BLaER1 treated with 17β-estradiol and CSF1 and Interleukin-3, amounts not matched to agents 10 nM and 100 nM (cell line): ENCODE measurements at regions not wholly inside any gene's neighbourhood (a gene's known extent, or its start where the extent isn't known, plus 50 kb on each side); places are given as distances from the start of the nearest gene placed in this dataset.

Source experiments
- H3K27ac ChIP-seq, 11 experiments: shearing (Covaris generic); formaldehyde crosslinking; 2 replicates each; pipeline ENCODE4 v1.8.1; 2022
- H3K27me3 ChIP-seq, 11 experiments: shearing (Covaris generic); formaldehyde crosslinking; 2 replicates each; pipeline ENCODE4 v1.8.1; 2022
- H3K36me3 ChIP-seq, 11 experiments: shearing (Covaris generic); formaldehyde crosslinking; 2 replicates each; pipeline ENCODE4 v1.8.1; 2022
- H3K4me1 ChIP-seq, 10 experiments: shearing (Covaris generic); formaldehyde crosslinking; 2 replicates each; pipeline ENCODE4 v1.8.1; 2022
- H3K4me2 ChIP-seq, 11 experiments: shearing (Covaris generic); formaldehyde crosslinking; 2 replicates each; pipeline ENCODE4 v1.8.1; 2022
- H3K4me3 ChIP-seq, 10 experiments: shearing (Covaris generic); formaldehyde crosslinking; 2 replicates each; pipeline ENCODE4 v1.8.1; 2022
- H3K9ac ChIP-seq, 11 experiments: shearing (Covaris generic); formaldehyde crosslinking; 2 replicates each; pipeline ENCODE4 v1.8.1; 2022
- H3K9me3 ChIP-seq, 11 experiments: shearing (Covaris generic); formaldehyde crosslinking; replicated peaks in 1 of 11; 2 replicates each; pipeline ENCODE4 v1.8.1; 2022
- H4K20me1 ChIP-seq, 11 experiments: shearing (Covaris generic); formaldehyde crosslinking; 2 replicates each; pipeline ENCODE4 v1.8.1; 2022
- Cebpa-rat ChIP-seq, 11 experiments: shearing (Covaris generic); IDR thresholded peaks; 2 replicates each; pipeline ENCODE4 v1.8.1; 2022

GRCh38 chr10:71077143-71077581, 135.2 kb upstream of the UNC5B start:
- TF ChIP-seq Cebpa-rat (IDR thresholded peaks at IDR 0.05) = no peak
- H3K9me3 ChIP-seq = no peaks in the 10 kb centered on the region
- H3K27ac ChIP-seq = no peak overlapping the region
- peak overlapping the region in 10 of 11 experiments; percentile 1 to 61 (median 44); a peak in 17 of 22 replicates for H3K4me2 ChIP-seq
- peaks cover 21 to 34% (median 28%) of the 10 kb centered on the region in 10 experiments for H3K4me1 ChIP-seq
- H3K36me3 ChIP-seq = no peaks in the 10 kb centered on the region
- no peaks in the 10 kb centered on the region for H3K27me3 ChIP-seq
- no peak overlapping the region for H3K4me3 ChIP-seq
- H4K20me1 ChIP-seq = no peaks in the 10 kb centered on the region
- H3K9ac ChIP-seq = no peak overlapping the region

GRCh38 chr10:71077796-71078453, 134.4 kb upstream of the UNC5B start:
- TF ChIP-seq Cebpa-rat (IDR thresholded peaks at IDR 0.05) = no peak
- peaks cover 25 to 36% (median 29%) of the 10 kb centered on the region in 10 experiments for H3K4me1 ChIP-seq
- no peak overlapping the region for H3K27ac ChIP-seq
- no peaks in the 10 kb centered on the region for H3K27me3 ChIP-seq
- H4K20me1 ChIP-seq = no peaks in the 10 kb centered on the region
- no peak overlapping the region for H3K4me3 ChIP-seq
- H3K9me3 ChIP-seq = no peaks in the 10 kb centered on the region
- no peak overlapping the region for H3K4me2 ChIP-seq
- H3K36me3 ChIP-seq = no peaks in the 10 kb centered on the region
- H3K9ac ChIP-seq = no peak overlapping the region

GRCh38 chr10:71078454-71079145, 133.8 kb upstream of the UNC5B start:
- TF ChIP-seq Cebpa-rat (IDR thresholded peaks at IDR 0.05) = no peak
- no peak overlapping the region for H3K27ac ChIP-seq
- no peaks in the 10 kb centered on the region; a peak in 1 of 22 replicates for H4K20me1 ChIP-seq
- H3K9me3 ChIP-seq = no peaks in the 10 kb centered on the region
- no peaks in the 10 kb centered on the region for H3K36me3 ChIP-seq
- no peaks in the 10 kb centered on the region for H3K27me3 ChIP-seq
- H3K9ac ChIP-seq = no peak overlapping the region
- no peak overlapping the region for H3K4me3 ChIP-seq
- no peak overlapping the region for H3K4me2 ChIP-seq
- peaks cover 25 to 42% (median 31%) of the 10 kb centered on the region in 10 experiments for H3K4me1 ChIP-seq

GRCh38 chr10:71079761-71080380, 132.5 kb upstream of the UNC5B start:
- H3K27me3 ChIP-seq = no peaks in the 10 kb centered on the region
- no peaks in the 10 kb centered on the region; a peak in 1 of 22 replicates for H4K20me1 ChIP-seq
- no peak overlapping the region for H3K9ac ChIP-seq

GRCh38 chr10:71080381-71081228, 131.8 kb upstream of the UNC5B start:
- no peaks in the 10 kb centered on the region for H3K9me3 ChIP-seq
- peak overlapping the region; percentile 22 to 66 (median 56) for H3K4me2 ChIP-seq
- H4K20me1 ChIP-seq = no peaks in the 10 kb centered on the region; a peak in 1 of 22 replicates
- H3K4me1 ChIP-seq = peaks cover 25 to 57% (median 31%) of the 10 kb centered on the region in 10 experiments
- no peak overlapping the region for H3K4me3 ChIP-seq
- H3K27me3 ChIP-seq = no peaks in the 10 kb centered on the region
- H3K9ac ChIP-seq = 0 out of 22 replicates have a peak overlapping the region, but pooled peaks of 1 of the 11 experiments have one; percentile 1
- no peak for TF ChIP-seq Cebpa-rat (IDR thresholded peaks at IDR 0.05)
- H3K36me3 ChIP-seq = no peaks in the 10 kb centered on the region
- peak overlapping the region in 3 of 11 experiments; percentile 3 to 21 (median 18); a peak in 1 of 22 replicates for H3K27ac ChIP-seq

More at GRCh38 chr10:71079761-71080380, 132.5 kb upstream of the UNC5B start:
- H3K36me3 ChIP-seq = no peaks in the 10 kb centered on the region
- no peaks in the 10 kb centered on the region for H3K9me3 ChIP-seq
- H3K4me1 ChIP-seq = peaks cover 25 to 52% (median 31%) of the 10 kb centered on the region in 10 experiments
- TF ChIP-seq Cebpa-rat (IDR thresholded peaks at IDR 0.05) = no peak
- H3K4me2 ChIP-seq = peak overlapping the region in 10 of 11 experiments; percentile 37 to 66 (median 56); a peak in 19 of 22 replicates
- H3K27ac ChIP-seq = peak overlapping the region in 3 of 11 experiments; percentile 3 to 21 (median 18); a peak in 2 of 22 replicates
- no peak overlapping the region for H3K4me3 ChIP-seq

- Histone ChIP-seq H3K27ac (no peak overlapping the region), H3K9ac (no peak overlapping the region), H3K4me2 (peak overlapping the region; percentile 22 to 66 (median 56); a peak in 12 of 22 replicates), H3K36me3 (no peaks in the 10 kb centered on the region), H3K27me3 (no peaks in the 10 kb centered on the region), H3K4me1 (peaks cover 25 to 57% (median 30%) of the 10 kb centered on the region in 10 experiments), H3K9me3 (no peaks in the 10 kb centered on the region), H4K20me1 (no peaks in the 10 kb centered on the region; a peak in 1 of 22 replicates), H3K4me3 (no peak overlapping the region)
- TF ChIP-seq Cebpa-rat (IDR thresholded peaks at IDR 0.05) = no peak
Observed at GRCh38 chr10:71081229-71081560, 131.2 kb upstream of the UNC5B start.

- Histone ChIP-seq H3K4me2 (peak overlapping the region in 1 of 11 experiments; percentile 66; a peak in 1 of 22 replicates), H3K4me1 (peaks cover 19 to 53% (median 23%) of the 10 kb centered on the region in 10 experiments), H3K9ac (no peak overlapping the region), H3K9me3 (no peaks in the 10 kb centered on the region), H3K36me3 (no peaks in the 10 kb centered on the region), H4K20me1 (no peaks in the 10 kb centered on the region; a peak in 1 of 22 replicates), H3K27me3 (no peaks in the 10 kb centered on the region), H3K4me3 (no peak overlapping the region), H3K27ac (no peak overlapping the region)
- no peak for TF ChIP-seq Cebpa-rat (IDR thresholded peaks at IDR 0.05)
Observed at GRCh38 chr10:71081912-71082311, 130.5 kb upstream of the UNC5B start.

GRCh38 chr10:71082960-71083715, 129.2 kb upstream of the UNC5B start:
- no peaks in the 10 kb centered on the region; a peak in 1 of 22 replicates for H4K20me1 ChIP-seq
- H3K4me3 ChIP-seq = no peak overlapping the region
- peaks cover 13 to 48% (median 18%) of the 10 kb centered on the region in 10 experiments for H3K4me1 ChIP-seq
- H3K36me3 ChIP-seq = no peaks in the 10 kb centered on the region
- H3K9ac ChIP-seq = no peak overlapping the region; a peak in 1 of 22 replicates
- TF ChIP-seq Cebpa-rat (IDR thresholded peaks at IDR 0.05) = no peak
- H3K27ac ChIP-seq = peak overlapping the region in 2 of 11 experiments; percentile 6 to 52; a peak in 2 of 22 replicates
- H3K4me2 ChIP-seq = peak overlapping the region in 3 of 11 experiments; percentile 25 to 66 (median 65); a peak in 5 of 22 replicates
- no peaks in the 10 kb centered on the region for H3K27me3 ChIP-seq
- no peaks in the 10 kb centered on the region for H3K9me3 ChIP-seq
